OCI-LY7 (cell line): ENCODE measurements at regions not wholly inside any gene's neighbourhood (a gene's known extent, or its start where the extent isn't known, plus 50 kb on each side); places are given as distances from the start of the nearest gene placed in this dataset.

Experiments
- BruUV-seq: library from RNA; stranded (reverse); fragments of 400-500 nt; replicated peaks from 2 replicates; lab custom pipeline; 2021; lab: Mats Ljungman, UMichigan
- CTCF ChIA-PET: fragments of 300-600 bp; sonication (Branson Sonifier 250); formaldehyde crosslinking; loops from one replicate; lab custom pipeline; 2022; ENCODE audit warnings: antibody characterized with exemption; ENCODE audit not compliant: unreplicated experiment; lab: Charles Lee
- POLR2A ChIA-PET: fragments of 300-600 bp; sonication (Branson Sonifier 250); formaldehyde crosslinking; loops from one replicate; lab custom pipeline; 2022; ENCODE audit warnings: antibody characterized with exemption; lab: Charles Lee
- DNase-seq: peaks from one replicate; pipeline ENCODE4 v3.0.0-alpha.2; 2015; ENCODE audit warnings: low spot score
- H2AFZ ChIP-seq: fragments of 200-600 bp; sonication (generic), shearing (Covaris generic); 2 replicates; pipeline ENCODE4 v1.6.1; 2014; ENCODE audit warnings: mild to moderate bottlenecking, antibody characterized with exemption, low read length, moderate library complexity
- H3K27ac ChIP-seq: fragments of 200-600 bp; sonication (generic); 2 replicates; pipeline ENCODE4 v1.5.1; 2014; ENCODE audit warnings: mixed run types, low read depth, mild to moderate bottlenecking, moderate library complexity, low read length, inconsistent platforms; ENCODE audit not compliant: poor library complexity, severe bottlenecking
- H3K36me3 ChIP-seq: fragments of 200-600 bp; sonication (generic); 2 replicates; pipeline ENCODE4 v1.6.1; 2014; ENCODE audit warnings: mild to moderate bottlenecking, antibody characterized with exemption, low read length, moderate library complexity, mixed read lengths; ENCODE audit not compliant: insufficient read depth
- H3K4me1 ChIP-seq: fragments of 200-600 bp; sonication (generic); 2 replicates; pipeline ENCODE4 v1.5.1; 2014; ENCODE audit warnings: mild to moderate bottlenecking, low read length; ENCODE audit not compliant: insufficient read depth, poor library complexity, severe bottlenecking
- H3K4me2 ChIP-seq: fragments of 200-600 bp; sonication (generic); 2 replicates; pipeline ENCODE4 v1.6.1; 2014; ENCODE audit warnings: mild to moderate bottlenecking, low read length
- H3K4me3 ChIP-seq: fragments of 200-600 bp; sonication (generic); 2 replicates; pipeline ENCODE4 v1.5.1; 2014; ENCODE audit warnings: mild to moderate bottlenecking, low read depth, low read length; ENCODE audit not compliant: poor library complexity, severe bottlenecking
- H3K79me2 ChIP-seq: fragments of 200-600 bp; sonication (generic); 2 replicates; pipeline ENCODE4 v1.6.1; 2016; ENCODE audit warnings: low read depth, mild to moderate bottlenecking, low read length, moderate library complexity, mixed read lengths; ENCODE audit not compliant: insufficient read depth
- H3K9me2 ChIP-seq: fragments of 200-600 bp; sonication (generic); 2 replicates; pipeline ENCODE4 v1.6.1; 2016; ENCODE audit warnings: mild to moderate bottlenecking, low read length, mixed read lengths; ENCODE audit not compliant: insufficient read depth
- H3K9me3 ChIP-seq: fragments of 200-600 bp; sonication (generic); 2 replicates; pipeline ENCODE4 v1.6.1; 2014; ENCODE audit warnings: mild to moderate bottlenecking, mixed run types, low read length, mixed read lengths
- H4K20me1 ChIP-seq: fragments of 200-600 bp; sonication (generic); 2 replicates; pipeline ENCODE4 v1.6.1; 2014; ENCODE audit warnings: mild to moderate bottlenecking, antibody characterized with exemption, low read length, moderate library complexity, mixed read lengths; ENCODE audit not compliant: insufficient read depth
- CTCF ChIP-seq: fragments of 200-600 bp; sonication (generic); conservative IDR thresholded peaks from 2 replicates; pipeline ENCODE4 v1.5.1; 2014; ENCODE audit warnings: mild to moderate bottlenecking, antibody characterized with exemption, low read length, moderate library complexity, mixed read lengths
- EZH2phosphoT487 ChIP-seq: fragments of 200-600 bp; sonication (generic); IDR thresholded peaks from 2 replicates; pipeline ENCODE4 v1.6.1; 2018; ENCODE audit warnings: low read depth, borderline replicate concordance, mild to moderate bottlenecking, mixed run types, antibody characterized with exemption, low read length, moderate library complexity, mixed read lengths
- intact Hi-C: fragments of 100-400 bp; cut with micrococcal nuclease; formaldehyde crosslinking; loops from one replicate; pipeline ENCODE4 v1.10.0; 2022; ENCODE audit not compliant: unreplicated experiment

DNA sequence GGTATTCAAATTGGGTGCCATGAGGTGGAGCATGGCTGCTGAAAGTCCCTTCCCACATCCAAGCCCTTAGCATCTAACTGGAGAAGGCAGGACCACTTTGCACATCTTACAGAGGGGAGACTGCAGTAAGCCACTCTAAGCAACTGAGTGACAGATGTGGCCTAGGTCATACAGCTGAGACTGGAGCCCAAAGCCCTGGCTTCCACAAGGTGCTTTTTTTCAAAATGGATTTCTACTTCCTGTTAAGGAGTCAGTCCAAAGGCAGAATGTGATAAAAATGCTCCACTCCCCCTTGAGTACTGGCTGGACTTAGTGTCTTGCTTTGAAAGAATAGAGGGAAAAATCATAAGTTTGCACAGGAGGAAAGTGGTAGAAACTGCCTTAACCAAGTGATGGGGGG is 424.0 kb upstream of the SPRED2 start:
- Histone ChIP-seq H3K27ac (no peak overlapping the region), H3K9me3 (no peaks in the 10 kb centered on the region), H2AFZ (no peak overlapping the region), H3K4me1 (no peaks in the 10 kb centered on the region), H4K20me1 (no peaks in the 10 kb centered on the region), H3K79me2 (no peaks in the 10 kb centered on the region), H3K9me2 (no peaks in the 10 kb centered on the region), H3K4me2 (no peak overlapping the region), H3K4me3 (no peak overlapping the region), H3K36me3 (no peaks in the 10 kb centered on the region)
- POLR2A ChIA-PET = no interaction called here
- no TSS peak for BruUV-seq
- intact Hi-C loops = no loop called here
- CTCF ChIA-PET = no interaction called here
- TF ChIP-seq CTCF = no peak
- no peak for TF ChIP-seq EZH2phosphoT487
- DNase-seq = no peak

- intact Hi-C loops = no loop called here
- Histone ChIP-seq H3K4me2 (no peak overlapping the region), H3K9me2 (no peaks in the 10 kb centered on the region), H3K79me2 (no peaks in the 10 kb centered on the region), H2AFZ (no peak overlapping the region), H3K9me3 (no peaks in the 10 kb centered on the region), H3K36me3 (no peaks in the 10 kb centered on the region), H4K20me1 (no peaks in the 10 kb centered on the region), H3K4me3 (no peak overlapping the region), H3K4me1 (no peaks in the 10 kb centered on the region), H3K27ac (no peak overlapping the region)
- no peak for DNase-seq
- CTCF ChIA-PET = no interaction called here
- POLR2A ChIA-PET = interaction anchor here (0.5 kb wide), 1 partner anchor 15 kb away, joined by 3 read pairs; no protein-coding TSS in a partner anchor
- no peak for TF ChIP-seq EZH2phosphoT487
- no peak for TF ChIP-seq CTCF
- BruUV-seq = no TSS peak
Observed at GRCh38 chr2:65850695-65851094, 418.3 kb upstream of the SPRED2 start.

GRCh38 chr2:65846989-65847678 is 414.7 kb upstream of the SPRED2 start:
- Histone ChIP-seq H3K36me3 (no peaks in the 10 kb centered on the region), H3K4me3 (no peak overlapping the region), H4K20me1 (no peaks in the 10 kb centered on the region), H3K9me3 (no peaks in the 10 kb centered on the region), H3K4me2 (no peak overlapping the region), H3K79me2 (no peaks in the 10 kb centered on the region), H2AFZ (no peak overlapping the region), H3K9me2 (no peaks in the 10 kb centered on the region), H3K4me1 (no peaks in the 10 kb centered on the region), H3K27ac (no peak overlapping the region)
- TF ChIP-seq EZH2phosphoT487 (no peak), CTCF (no peak)
- BruUV-seq = no TSS peak
- intact Hi-C loops = no loop called here
- ChIA-PET CTCF (no interaction called here), POLR2A (no interaction called here)
- DNase-seq = no peak
